ENCODE measurements at regions not wholly inside any gene's neighbourhood (a gene's known extent, or its start where the extent isn't known, plus 50 kb on each side); places are given as distances from the start of the nearest gene placed in this dataset.
"Not testable (repeated sequence)": the region's sequence is repeated elsewhere in the genome, so short reads cannot be mapped to it uniquely, and the experiment has no call there.

GRCh38 chr3:76311941-76312340, 526.6 kb upstream of the ZNF717 start:
- no peak for TF ChIP-seq CTCF (IDR thresholded peaks at IDR 0.05; ENCODE audit: insufficient read depth in 1 of 2, low read depth in 1 of 2, low read length in 1 of 2, severe bottlenecking in 1 of 2, unreplicated experiment in 1 of 2)
- H3K27ac Mint-ChIP-seq (ENCODE audit: unreplicated experiment): no peak overlapping the region
- POLR2A ChIA-PET: no interaction called here
- no peaks in the 10 kb centered on the region for H3K36me3 Mint-ChIP-seq (ENCODE audit: insufficient read depth, unreplicated experiment)
- H3K4me1 Mint-ChIP-seq (ENCODE audit: low read depth, unreplicated experiment): peaks cover 5% of the 10 kb centered on the region
- H3K36me3 ChIP-seq (ENCODE audit: control insufficient read depth, insufficient read depth, low read length): no peaks in the 10 kb centered on the region
- peaks cover 3% of the 10 kb centered on the region; the same call in 1 of the 2 replicates for H3K9me3 ChIP-seq
- intact Hi-C loops (cut with micrococcal nuclease; ENCODE audit: unreplicated experiment): no loop called here
- BruUV-seq (replicated peaks): no TSS peak
- H3K4me3 Mint-ChIP-seq (ENCODE audit: unreplicated experiment): no peak overlapping the region
- H3K27me3 ChIP-seq (replicated peaks; ENCODE audit: control insufficient read depth, insufficient read depth, low read length): no peaks in the 10 kb centered on the region
- no peaks in the 10 kb centered on the region for H3K27me3 Mint-ChIP-seq (ENCODE audit: insufficient read depth, unreplicated experiment)
- DNase-seq: no peak
- H3K4me1 ChIP-seq: no peaks in the 10 kb centered on the region
- CTCF ChIA-PET: no interaction called here
- peaks cover 15% of the 10 kb centered on the region for H3K9me3 Mint-ChIP-seq (ENCODE audit: unreplicated experiment)
- no peak overlapping the region for H3K4me3 ChIP-seq (ENCODE audit: low read depth, low read length)

- H3K27me3 ChIP-seq (replicated peaks; ENCODE audit: control insufficient read depth, insufficient read depth, low read length); H3K4me1 Mint-ChIP-seq (ENCODE audit: low read depth, unreplicated experiment); BruUV-seq (replicated peaks); H3K9me3 ChIP-seq; H3K36me3 ChIP-seq (ENCODE audit: control insufficient read depth, insufficient read depth, low read length); H3K4me3 Mint-ChIP-seq (ENCODE audit: unreplicated experiment); H3K36me3 Mint-ChIP-seq (ENCODE audit: insufficient read depth, unreplicated experiment); POLR2A ChIA-PET; H3K27me3 Mint-ChIP-seq (ENCODE audit: insufficient read depth, unreplicated experiment); H3K4me3 ChIP-seq (ENCODE audit: low read depth, low read length); DNase-seq; CTCF ChIA-PET; H3K9me3 Mint-ChIP-seq (ENCODE audit: unreplicated experiment); H3K27ac Mint-ChIP-seq (ENCODE audit: unreplicated experiment); intact Hi-C loops (cut with micrococcal nuclease; ENCODE audit: unreplicated experiment); H3K4me1 ChIP-seq: not testable (repeated sequence)
Observed at GRCh38 chr3:76315906-76316305, 530.6 kb upstream of the ZNF717 start.

GRCh38 chr3:76321614-76322013, 536.3 kb upstream of the ZNF717 start:
- no peak for TF ChIP-seq CTCF (IDR thresholded peaks at IDR 0.05; ENCODE audit: insufficient read depth in 1 of 2, low read depth in 1 of 2, low read length in 1 of 2, severe bottlenecking in 1 of 2, unreplicated experiment in 1 of 2)
- Histone ChIP-seq H3K27me3 (replicated peaks; ENCODE audit: control insufficient read depth, insufficient read depth, low read length) (no peaks in the 10 kb centered on the region), H3K9me3 (no peaks in the 10 kb centered on the region; the same call in 1 of the 2 replicates), H3K4me1 (no peaks in the 10 kb centered on the region), H3K36me3 (ENCODE audit: control insufficient read depth, insufficient read depth, low read length) (no peaks in the 10 kb centered on the region), H3K4me3 (ENCODE audit: low read depth, low read length) (no peak overlapping the region)
- intact Hi-C loops (cut with micrococcal nuclease; ENCODE audit: unreplicated experiment): no loop called here
- Mint-ChIP-seq H3K4me1 (ENCODE audit: low read depth, unreplicated experiment) (no peaks in the 10 kb centered on the region), H3K27ac (ENCODE audit: unreplicated experiment) (no peak overlapping the region), H3K36me3 (ENCODE audit: insufficient read depth, unreplicated experiment) (no peaks in the 10 kb centered on the region), H3K27me3 (ENCODE audit: insufficient read depth, unreplicated experiment) (no peaks in the 10 kb centered on the region), H3K4me3 (ENCODE audit: unreplicated experiment) (no peak overlapping the region), H3K9me3 (ENCODE audit: unreplicated experiment) (no peaks in the 10 kb centered on the region)
- DNase-seq: no peak
- ChIA-PET CTCF (no interaction called here), POLR2A (no interaction called here)
- BruUV-seq (replicated peaks): no TSS peak

- intact Hi-C loops (cut with micrococcal nuclease; ENCODE audit: unreplicated experiment): no loop called here
- Mint-ChIP-seq H3K27ac (ENCODE audit: unreplicated experiment) (no peak overlapping the region), H3K9me3 (ENCODE audit: unreplicated experiment) (no peaks in the 10 kb centered on the region), H3K27me3 (ENCODE audit: insufficient read depth, unreplicated experiment) (no peaks in the 10 kb centered on the region), H3K4me1 (ENCODE audit: low read depth, unreplicated experiment) (no peaks in the 10 kb centered on the region), H3K4me3 (ENCODE audit: unreplicated experiment) (no peak overlapping the region), H3K36me3 (ENCODE audit: insufficient read depth, unreplicated experiment) (no peaks in the 10 kb centered on the region)
- H3K27me3 ChIP-seq (replicated peaks; ENCODE audit: control insufficient read depth, insufficient read depth, low read length): no peaks in the 10 kb centered on the region
- DNase-seq: no peak
- BruUV-seq (replicated peaks): no TSS peak
- H3K4me1 ChIP-seq: no peaks in the 10 kb centered on the region
- no peaks in the 10 kb centered on the region for H3K9me3 ChIP-seq
- H3K4me3 ChIP-seq (ENCODE audit: low read depth, low read length): no peak overlapping the region
- H3K36me3 ChIP-seq (ENCODE audit: control insufficient read depth, insufficient read depth, low read length): no peaks in the 10 kb centered on the region
- no peak for TF ChIP-seq CTCF (IDR thresholded peaks at IDR 0.05; ENCODE audit: insufficient read depth in 1 of 2, low read depth in 1 of 2, low read length in 1 of 2, severe bottlenecking in 1 of 2, unreplicated experiment in 1 of 2)
- ChIA-PET POLR2A (no interaction called here), CTCF (no interaction called here)
Observed at GRCh38 chr3:76324101-76324500, 538.8 kb upstream of the ZNF717 start.

All from Caco-2 (cell line).